Stomach (tissue), 4 donors: ENCODE measurements at regions not wholly inside any gene's neighbourhood (a gene's known extent, or its start where the extent isn't known, plus 50 kb on each side); places are given as distances from the start of the nearest gene placed in this dataset.

ENCODE experiments used
- EP300 ChIP-seq: sonication (generic); formaldehyde crosslinking; IDR thresholded peaks from one replicate; pipeline ENCODE4 v1.6.1; 2017; ENCODE audit warnings: antibody characterized with exemption
- POLR2A ChIP-seq, 4 donors: fragments of 450-650 bp; IDR thresholded peaks; one replicate each; pipeline ENCODE4 v1.6.1; 2016; ENCODE audit warnings: antibody characterized with exemption in 4 of 4, control low read depth in 2 of 4, mild to moderate bottlenecking in 1 of 4, moderate library complexity in 1 of 4
- POLR2AphosphoS5 ChIP-seq, 3 donors: sonication (generic); formaldehyde crosslinking; IDR thresholded peaks; one replicate each; pipeline ENCODE4 v1.6.1; 2016; ENCODE audit warnings: antibody characterized with exemption in 3 of 3
- TF ChIP-seq, protein P1 (sequence below), 7 experiments: fragments of 450-650 bp in 4 of 7; fragments of 200-600 bp in 3 of 7; sonication (generic) in 3 of 7; IDR thresholded peaks; one replicate each; pipeline ENCODE4 v1.5.1; 2016 to 2019; ENCODE audit warnings: antibody characterized with exemption in 7 of 7, control low read depth in 2 of 7, mild to moderate bottlenecking in 1 of 7

GRCh38 chr5:108556441-108557145, 174.7 kb upstream of the FBXL17 start:
- no peak for TF ChIP-seq POLR2A (IDR thresholded peaks at IDR 0.05)
- TF ChIP-seq POLR2AphosphoS5 (IDR thresholded peaks at IDR 0.05) = no peak
- no peak for TF ChIP-seq EP300
- TF ChIP-seq, protein P1, sequence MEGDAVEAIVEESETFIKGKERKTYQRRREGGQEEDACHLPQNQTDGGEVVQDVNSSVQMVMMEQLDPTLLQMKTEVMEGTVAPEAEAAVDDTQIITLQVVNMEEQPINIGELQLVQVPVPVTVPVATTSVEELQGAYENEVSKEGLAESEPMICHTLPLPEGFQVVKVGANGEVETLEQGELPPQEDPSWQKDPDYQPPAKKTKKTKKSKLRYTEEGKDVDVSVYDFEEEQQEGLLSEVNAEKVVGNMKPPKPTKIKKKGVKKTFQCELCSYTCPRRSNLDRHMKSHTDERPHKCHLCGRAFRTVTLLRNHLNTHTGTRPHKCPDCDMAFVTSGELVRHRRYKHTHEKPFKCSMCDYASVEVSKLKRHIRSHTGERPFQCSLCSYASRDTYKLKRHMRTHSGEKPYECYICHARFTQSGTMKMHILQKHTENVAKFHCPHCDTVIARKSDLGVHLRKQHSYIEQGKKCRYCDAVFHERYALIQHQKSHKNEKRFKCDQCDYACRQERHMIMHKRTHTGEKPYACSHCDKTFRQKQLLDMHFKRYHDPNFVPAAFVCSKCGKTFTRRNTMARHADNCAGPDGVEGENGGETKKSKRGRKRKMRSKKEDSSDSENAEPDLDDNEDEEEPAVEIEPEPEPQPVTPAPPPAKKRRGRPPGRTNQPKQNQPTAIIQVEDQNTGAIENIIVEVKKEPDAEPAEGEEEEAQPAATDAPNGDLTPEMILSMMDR (IDR thresholded peaks at IDR 0.05) = no peak
